ENCODE measurements at regions not wholly inside any gene's neighbourhood (a gene's known extent, or its start where the extent isn't known, plus 50 kb on each side); places are given as distances from the start of the nearest gene placed in this dataset.

- Histone ChIP-seq H3K4me3 (no peak overlapping the region), H3K9me3 (no peaks in the 10 kb centered on the region), H3K36me3 (no peaks in the 10 kb centered on the region), H3K27ac (no peak overlapping the region), H3K27me3 (no peaks in the 10 kb centered on the region), H3K4me1 (peaks cover 0 to 11% (median 3%) of the 10 kb centered on the region in 4 donors)
- WGBS, 2 donors = 81 to 83% methylated on average over 4 of the region's 4 CpGs
- DNase-seq = no peak
- intact Hi-C loops (cut with DNase I) = no loop called here
- TF ChIP-seq EP300 (IDR thresholded peaks at IDR 0.05) = no peak
- no peak for TF ChIP-seq POLR2AphosphoS5 (IDR thresholded peaks at IDR 0.05)
- TF ChIP-seq POLR2A (IDR thresholded peaks at IDR 0.05) = no peak
- TF ChIP-seq CTCF (IDR thresholded peaks at IDR 0.05) = no peak
These were observed 561.8 kb downstream of the CETN3 start for GRCh38 chr5:89847743-89848142.

- Histone ChIP-seq H3K27ac (no peak overlapping the region), H3K4me1 (peaks cover 0 to 2% (median under 1%) of the 10 kb centered on the region in 4 donors), H3K27me3 (no peaks in the 10 kb centered on the region), H3K9me3 (no peaks in the 10 kb centered on the region), H3K4me3 (no peak overlapping the region), H3K36me3 (no peaks in the 10 kb centered on the region)
- no peak for DNase-seq
- intact Hi-C loops (cut with DNase I) = no loop called here
- TF ChIP-seq POLR2AphosphoS5 (IDR thresholded peaks at IDR 0.05) (no peak), CTCF (IDR thresholded peaks at IDR 0.05) (no peak), EP300 (IDR thresholded peaks at IDR 0.05) (no peak), POLR2A (IDR thresholded peaks at IDR 0.05) (no peak)
These were observed 565.0 kb downstream of the CETN3 start for GRCh38 chr5:89844548-89844947.

GRCh38 chr5:89842531-89842930 lies 567.0 kb downstream of the CETN3 start:
- Histone ChIP-seq H3K36me3 (no peaks in the 10 kb centered on the region), H3K27ac (no peak overlapping the region), H3K4me3 (no peak overlapping the region), H3K27me3 (no peaks in the 10 kb centered on the region), H3K4me1 (no peaks in the 10 kb centered on the region), H3K9me3 (no peaks in the 10 kb centered on the region)
- intact Hi-C loops (cut with DNase I) = no loop called here
- whole genome bisulfite sequencing, 2 donors = 5 to 35% methylated on average over 1 of the region's 1 CpG
- no peak for TF ChIP-seq CTCF (IDR thresholded peaks at IDR 0.05)
- no peak for TF ChIP-seq POLR2A (IDR thresholded peaks at IDR 0.05)
- no peak for TF ChIP-seq POLR2AphosphoS5 (IDR thresholded peaks at IDR 0.05)
- TF ChIP-seq EP300 (IDR thresholded peaks at IDR 0.05) = no peak
- DNase-seq = no peak

- Histone ChIP-seq H3K27me3 (no peaks in the 10 kb centered on the region), H3K27ac (no peak overlapping the region), H3K4me1 (no peaks in the 10 kb centered on the region), H3K4me3 (no peak overlapping the region), H3K9me3 (no peaks in the 10 kb centered on the region), H3K36me3 (no peaks in the 10 kb centered on the region)
- intact Hi-C loops (cut with DNase I) = no loop called here
- no peak for TF ChIP-seq POLR2A (IDR thresholded peaks at IDR 0.05)
- TF ChIP-seq EP300 (IDR thresholded peaks at IDR 0.05) = no peak
- TF ChIP-seq POLR2AphosphoS5 (IDR thresholded peaks at IDR 0.05) = no peak
- TF ChIP-seq CTCF (IDR thresholded peaks at IDR 0.05) = no peak
- DNase-seq = no peak
These were observed 568.6 kb downstream of the CETN3 start for GRCh38 chr5:89840906-89841305.

GRCh38 chr5:89830691-89831090 lies 578.9 kb downstream of the CETN3 start:
- H3K36me3 ChIP-seq = no peaks in the 10 kb centered on the region
- intact Hi-C loops (cut with DNase I) = no loop called here
- no peaks in the 10 kb centered on the region for H3K9me3 ChIP-seq
- H3K4me1 ChIP-seq = peaks cover 0 to 14% (median 9%) of the 10 kb centered on the region in 4 donors
- H3K27me3 ChIP-seq = no peaks in the 10 kb centered on the region
- H3K4me3 ChIP-seq = no peak overlapping the region
- WGBS, 2 donors = 27 to 51% methylated on average over 2 of the region's 2 CpGs
- DNase-seq = no peak
- peak overlapping the region in 1 of 4 donors; percentile 20 for H3K27ac ChIP-seq
- TF ChIP-seq EP300 (IDR thresholded peaks at IDR 0.05) = peak in 1 of 4 donors; percentile 15
- TF ChIP-seq CTCF (IDR thresholded peaks at IDR 0.05) = no peak
- peak in 1 of 4 donors; percentile 38 for TF ChIP-seq POLR2AphosphoS5 (IDR thresholded peaks at IDR 0.05)
- TF ChIP-seq POLR2A (IDR thresholded peaks at IDR 0.05) = no peak
